Parathyroid adenoma (tissue), 2 donors: ENCODE measurements at regions not wholly inside any gene's neighbourhood (a gene's known extent, or its start where the extent isn't known, plus 50 kb on each side); places are given as distances from the start of the nearest gene placed in this dataset.

Experiments used
- H2AFZ ChIP-seq: fragments of 300-600 bp; sonication (generic); one replicate; pipeline ENCODE4 v1.7.0; 2017; ENCODE audit warnings: antibody characterized with exemption, mild to moderate bottlenecking
- H3K27ac ChIP-seq: fragments of 300-600 bp; sonication (generic); one replicate; pipeline ENCODE4 v1.7.0; 2017
- H3K27me3 ChIP-seq: fragments of 300-600 bp; sonication (generic); one replicate; pipeline ENCODE4 v1.7.0; 2017; ENCODE audit warnings: low read length; ENCODE audit not compliant: control insufficient read depth, insufficient read depth
- H3K36me3 ChIP-seq: fragments of 300-600 bp; sonication (generic); one replicate; pipeline ENCODE4 v1.7.0; 2017; ENCODE audit warnings: low read length; ENCODE audit not compliant: control insufficient read depth, insufficient read depth
- H3K4me1 ChIP-seq: fragments of 300-600 bp; sonication (generic); one replicate; pipeline ENCODE4 v1.7.0; 2017; ENCODE audit warnings: control low read depth
- H3K4me2 ChIP-seq: fragments of 300-600 bp; sonication (generic); one replicate; pipeline ENCODE4 v1.7.0; 2017; ENCODE audit warnings: low read length
- H3K4me3 ChIP-seq: fragments of 300-600 bp; sonication (generic); one replicate; pipeline ENCODE4 v1.7.0; 2017; ENCODE audit warnings: low read depth, low read length
- H3K79me2 ChIP-seq: fragments of 300-600 bp; sonication (generic); one replicate; pipeline ENCODE4 v1.7.0; 2017; ENCODE audit warnings: control low read depth
- H3K9ac ChIP-seq: fragments of 300-600 bp; sonication (generic); one replicate; pipeline ENCODE4 v1.7.0; 2017; ENCODE audit warnings: mild to moderate bottlenecking
- H3K9me3 ChIP-seq: fragments of 300-600 bp; sonication (generic); one replicate; pipeline ENCODE4 v1.7.0; 2017; ENCODE audit warnings: low read length; ENCODE audit not compliant: control insufficient read depth
- CTCF ChIP-seq: fragments of 300-600 bp; sonication (generic); IDR thresholded peaks from one replicate; pipeline ENCODE4 v1.7.0; 2017; ENCODE audit warnings: antibody characterized with exemption, mild to moderate bottlenecking
- donor health status: primary hyperparathyroidism.

GRCh38 chr3:102737353-102737752 is 302.5 kb downstream of the ZPLD1 start:
- H3K4me2 ChIP-seq: no peak overlapping the region
- H3K4me1 ChIP-seq: no peaks in the 10 kb centered on the region
- no peaks in the 10 kb centered on the region for H3K27me3 ChIP-seq
- H3K9me3 ChIP-seq: no peaks in the 10 kb centered on the region
- H3K36me3 ChIP-seq: no peaks in the 10 kb centered on the region
- no peak overlapping the region for H3K9ac ChIP-seq
- no peak for TF ChIP-seq CTCF
- H3K4me3 ChIP-seq: no peak overlapping the region
- H2AFZ ChIP-seq: no peak overlapping the region
- no peak overlapping the region for H3K27ac ChIP-seq
- no peaks in the 10 kb centered on the region for H3K79me2 ChIP-seq

- Histone ChIP-seq H3K27me3 (no peaks in the 10 kb centered on the region), H3K4me2 (no peak overlapping the region), H3K27ac (no peak overlapping the region), H3K4me1 (no peaks in the 10 kb centered on the region), H2AFZ (no peak overlapping the region), H3K36me3 (no peaks in the 10 kb centered on the region), H3K9me3 (no peaks in the 10 kb centered on the region), H3K9ac (no peak overlapping the region), H3K79me2 (no peaks in the 10 kb centered on the region), H3K4me3 (no peak overlapping the region)
- TF ChIP-seq CTCF: no peak
Measured at GRCh38 chr3:102741105-102741504, 306.3 kb downstream of the ZPLD1 start.

- Histone ChIP-seq H3K9me3 (no peaks in the 10 kb centered on the region), H2AFZ (no peak overlapping the region), H3K79me2 (no peaks in the 10 kb centered on the region), H3K4me2 (no peak overlapping the region), H3K27ac (no peak overlapping the region), H3K4me3 (no peak overlapping the region), H3K4me1 (no peaks in the 10 kb centered on the region), H3K36me3 (no peaks in the 10 kb centered on the region), H3K9ac (no peak overlapping the region), H3K27me3 (no peaks in the 10 kb centered on the region)
- no peak for TF ChIP-seq CTCF
Measured at GRCh38 chr3:102741694-102742093, 306.9 kb downstream of the ZPLD1 start.

GRCh38 chr3:102745881-102746280 is 311.1 kb downstream of the ZPLD1 start:
- H3K4me3 ChIP-seq: no peak overlapping the region
- H3K9me3 ChIP-seq: no peaks in the 10 kb centered on the region
- H3K4me1 ChIP-seq: no peaks in the 10 kb centered on the region
- H3K36me3 ChIP-seq: no peaks in the 10 kb centered on the region
- no peak overlapping the region for H3K27ac ChIP-seq
- no peak overlapping the region for H3K4me2 ChIP-seq
- H3K9ac ChIP-seq: no peak overlapping the region
- H2AFZ ChIP-seq: no peak overlapping the region
- TF ChIP-seq CTCF: no peak
- H3K27me3 ChIP-seq: no peaks in the 10 kb centered on the region
- no peaks in the 10 kb centered on the region for H3K79me2 ChIP-seq

GRCh38 chr3:102747611-102748010 is 312.8 kb downstream of the ZPLD1 start:
- Histone ChIP-seq H3K4me3 (no peak overlapping the region), H3K4me1 (no peaks in the 10 kb centered on the region), H3K9ac (no peak overlapping the region), H3K9me3 (no peaks in the 10 kb centered on the region), H3K36me3 (no peaks in the 10 kb centered on the region), H3K79me2 (no peaks in the 10 kb centered on the region), H3K27me3 (no peaks in the 10 kb centered on the region), H3K4me2 (no peak overlapping the region), H3K27ac (no peak overlapping the region), H2AFZ (no peak overlapping the region)
- no peak for TF ChIP-seq CTCF
